CD4-positive, alpha-beta T cell treated with Interleukin-12 subunit alpha and Interleukin-12 subunit beta, for 1 hour (primary cell): ENCODE measurements at regions not wholly inside any gene's neighbourhood (a gene's known extent, or its start where the extent isn't known, plus 50 kb on each side); places are given as distances from the start of the nearest gene placed in this dataset.

ENCODE experiments used
- DNase-seq: peaks from one replicate; pipeline ENCODE4 v3.0.0-alpha.2; 2020

DNA sequence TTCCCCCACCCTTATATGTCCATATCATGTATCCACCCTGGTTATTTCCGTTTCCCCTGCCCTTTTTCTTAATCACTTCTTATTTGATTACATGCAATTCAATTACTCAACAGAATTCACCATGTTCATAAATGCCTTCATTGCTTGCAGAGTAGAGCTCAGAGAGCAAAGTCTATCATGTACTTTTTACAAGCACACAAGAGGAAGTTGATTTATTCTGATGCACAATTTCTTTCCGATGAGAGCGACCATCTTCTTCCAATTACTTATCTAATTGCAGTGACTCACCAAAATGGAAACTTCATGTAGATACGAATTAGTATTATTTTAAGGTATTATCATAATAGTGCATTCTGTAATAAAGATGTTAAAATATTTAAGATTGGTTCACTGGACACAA is 430.5 kb upstream of the KLF6 start:
- DNase-seq: no peak

DNA sequence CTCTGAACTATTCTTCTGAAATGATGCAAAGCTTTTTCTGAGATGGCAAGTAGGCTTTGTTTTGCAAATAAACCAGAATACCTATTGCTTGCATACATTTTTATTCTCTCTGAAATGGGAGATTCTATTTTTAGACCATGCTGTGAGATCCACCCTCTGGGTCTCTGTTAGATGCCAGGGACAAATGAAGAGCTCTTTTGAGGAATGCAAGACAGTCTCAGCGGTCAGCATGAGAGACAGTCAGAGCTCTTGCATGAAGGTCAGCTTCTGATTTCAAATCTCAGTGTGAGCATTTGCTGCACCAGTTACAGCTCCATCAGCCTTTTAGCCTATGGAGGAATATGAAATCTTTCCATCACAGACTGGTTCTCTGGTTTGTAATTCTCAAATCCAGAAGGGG is 429.9 kb upstream of the KLF6 start:
- no peak for DNase-seq

- no peak for DNase-seq
These were observed 428.4 kb upstream of the KLF6 start for GRCh38 chr10:4213441-4213840.

GRCh38 chr10:4212111-4212630 is 427.2 kb upstream of the KLF6 start:
- no peak for DNase-seq

DNA sequence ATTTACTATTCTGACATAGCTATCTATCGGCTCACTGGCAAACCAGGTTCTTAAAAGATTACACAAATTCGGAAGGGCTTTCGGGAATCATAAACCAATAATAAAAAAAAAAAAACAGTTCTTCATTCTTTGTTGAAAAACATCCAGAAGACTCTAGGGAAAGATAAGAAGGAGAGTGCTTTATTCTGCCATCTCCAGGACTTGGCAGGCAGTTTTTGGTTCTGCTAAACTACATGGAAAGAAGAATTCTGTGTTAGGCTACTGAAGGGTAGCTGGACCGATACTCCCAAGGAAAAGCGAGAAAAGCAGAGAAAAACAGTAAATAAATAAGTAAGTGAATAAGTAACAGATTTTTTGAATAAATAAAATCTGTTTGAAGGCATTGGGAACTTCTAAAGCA is 423.5 kb upstream of the KLF6 start:
- DNase-seq: no peak

- no peak for DNase-seq
These were observed 420.1 kb upstream of the KLF6 start for GRCh38 chr10:4205113-4205512.

- DNase-seq: no peak
These were observed 417.9 kb upstream of the KLF6 start for GRCh38 chr10:4202938-4203337.

- DNase-seq: no peak
These were observed 417.1 kb upstream of the KLF6 start for GRCh38 chr10:4201866-4202825.

DNA sequence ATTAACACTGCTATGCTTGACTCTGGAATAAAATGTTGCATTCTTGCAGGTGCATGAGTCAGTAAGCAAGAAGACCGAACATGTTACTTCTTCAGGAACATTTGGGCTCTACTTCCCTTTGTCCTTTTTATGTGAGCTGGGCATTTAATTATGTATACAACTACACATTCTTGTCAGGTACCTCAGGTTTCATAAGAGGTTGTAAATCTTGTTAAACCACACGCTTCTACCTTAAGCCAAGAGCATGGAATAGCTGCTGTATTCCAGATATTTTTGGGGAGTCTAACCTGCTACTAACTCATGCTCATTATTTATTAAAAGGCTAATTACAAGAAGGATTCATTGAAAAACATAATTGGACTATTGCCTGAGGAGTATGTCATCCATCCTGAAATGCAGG is 414.2 kb upstream of the KLF6 start:
- no peak for DNase-seq

DNA sequence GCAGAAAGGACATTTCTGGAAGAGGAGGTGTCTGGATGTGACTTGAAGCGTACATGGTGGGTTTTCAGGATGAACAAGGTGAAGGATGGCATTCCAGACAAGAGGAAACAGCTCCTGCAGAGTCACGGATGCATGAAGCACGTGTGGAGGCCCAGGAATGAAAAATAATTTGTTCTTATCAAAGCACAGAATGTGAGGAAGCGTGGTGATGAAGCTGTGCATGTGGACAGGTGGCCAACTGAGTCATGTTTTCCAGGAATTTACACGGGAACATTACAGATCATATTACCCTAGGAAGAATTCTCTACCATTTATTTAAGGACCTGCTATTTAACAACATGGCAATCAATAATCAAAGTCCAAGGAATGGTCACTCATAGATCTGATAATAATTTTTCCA is 413.2 kb upstream of the KLF6 start:
- no peak for DNase-seq

GRCh38 chr10:4197676-4198075 is 412.7 kb upstream of the KLF6 start:
- DNase-seq: no peak

DNA sequence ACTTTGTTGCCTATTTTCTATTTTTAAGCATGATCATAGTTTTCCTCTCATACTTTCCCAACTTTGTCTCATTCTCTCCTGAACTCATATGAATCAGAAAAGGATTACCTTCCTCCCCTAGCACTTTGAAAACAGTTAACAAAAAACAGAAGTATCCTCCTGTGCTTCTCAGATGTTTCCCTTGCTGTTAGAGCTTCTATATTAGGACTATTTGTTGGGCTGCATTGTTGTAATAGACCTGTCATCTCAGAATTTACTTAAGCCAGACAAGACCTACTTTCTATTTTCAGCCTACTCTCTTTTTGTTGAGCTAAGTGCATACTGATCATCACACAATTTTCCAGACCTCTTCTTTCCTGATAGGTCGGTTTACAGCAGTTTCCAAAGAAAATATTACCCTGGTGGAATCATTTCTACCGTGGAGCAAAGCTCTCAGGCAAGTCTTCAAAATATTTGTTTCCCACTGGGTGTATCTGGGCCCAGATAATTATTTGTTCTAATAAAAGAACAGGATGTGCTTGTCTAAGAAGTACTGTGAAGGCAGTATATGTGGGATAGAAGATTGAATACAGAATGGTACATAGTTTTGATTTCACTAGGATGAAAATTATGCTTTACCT is 411.9 kb upstream of the KLF6 start:
- DNase-seq: no peak

- no peak for DNase-seq
These were observed 411.2 kb upstream of the KLF6 start for GRCh38 chr10:4196183-4196582.

- DNase-seq: no peak
These were observed 410.2 kb upstream of the KLF6 start for GRCh38 chr10:4195213-4195612.

DNA sequence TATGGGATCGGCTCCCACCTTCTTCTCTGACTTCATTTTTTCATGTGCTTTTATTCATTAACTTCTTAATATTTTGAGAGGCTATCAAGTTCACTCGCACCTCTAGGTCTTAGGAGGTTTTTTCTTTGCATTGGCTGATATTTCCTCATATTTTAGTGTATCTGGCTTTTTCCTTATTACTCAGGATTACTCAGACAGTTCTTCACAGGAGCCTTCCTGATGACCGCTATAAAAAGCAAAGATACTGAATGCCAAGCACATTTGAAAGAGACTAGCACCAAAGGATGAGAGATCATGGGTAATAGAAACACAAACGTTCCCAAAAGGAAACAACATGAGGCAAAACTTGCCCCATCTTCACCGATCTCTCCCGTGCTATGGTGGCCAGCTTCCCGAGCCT is 409.2 kb upstream of the KLF6 start:
- no peak for DNase-seq

DNA sequence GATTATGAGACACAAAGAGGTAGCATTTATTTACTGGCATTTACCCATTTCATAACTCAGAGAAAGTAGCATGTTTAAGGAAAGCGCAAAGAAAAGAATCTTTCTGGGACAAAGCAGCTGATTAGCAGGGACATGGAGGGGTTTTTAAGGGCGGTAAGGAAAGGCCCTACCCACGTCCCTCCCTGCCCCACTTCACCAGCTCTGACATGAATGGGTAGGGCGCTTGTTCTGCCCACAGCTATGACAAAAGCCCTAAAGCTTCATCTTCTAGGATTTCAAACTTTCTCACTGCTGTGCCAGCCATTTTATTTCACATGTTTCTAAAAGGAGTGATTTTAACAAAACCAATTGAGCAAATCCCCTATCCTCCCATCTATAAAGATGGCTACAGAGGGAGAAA is 406.9 kb upstream of the KLF6 start:
- no peak for DNase-seq

- no peak for DNase-seq
These were observed 406.3 kb upstream of the KLF6 start for GRCh38 chr10:4191354-4191753.

GRCh38 chr10:4190876-4191275 is 405.9 kb upstream of the KLF6 start:
- DNase-seq: no peak

DNA sequence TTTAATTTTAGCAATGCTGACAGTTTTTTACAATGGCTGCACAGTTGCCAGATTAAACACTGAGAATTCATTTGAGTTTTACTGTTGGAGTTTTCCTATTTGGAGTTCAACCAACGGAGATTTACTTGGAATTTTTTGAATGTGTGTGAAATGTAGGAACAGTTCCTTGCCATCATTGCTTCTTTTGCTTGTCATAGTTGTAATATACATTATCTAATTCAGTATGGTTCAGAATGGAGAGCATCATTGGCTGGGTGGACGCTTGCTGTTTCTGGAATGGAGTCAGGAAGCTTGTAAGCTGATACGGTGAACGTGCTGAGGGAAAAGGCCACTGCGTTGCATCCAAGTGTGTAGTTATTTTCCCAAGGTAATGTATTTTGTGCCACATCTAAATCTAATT is 404.3 kb upstream of the KLF6 start:
- DNase-seq: no peak

DNA sequence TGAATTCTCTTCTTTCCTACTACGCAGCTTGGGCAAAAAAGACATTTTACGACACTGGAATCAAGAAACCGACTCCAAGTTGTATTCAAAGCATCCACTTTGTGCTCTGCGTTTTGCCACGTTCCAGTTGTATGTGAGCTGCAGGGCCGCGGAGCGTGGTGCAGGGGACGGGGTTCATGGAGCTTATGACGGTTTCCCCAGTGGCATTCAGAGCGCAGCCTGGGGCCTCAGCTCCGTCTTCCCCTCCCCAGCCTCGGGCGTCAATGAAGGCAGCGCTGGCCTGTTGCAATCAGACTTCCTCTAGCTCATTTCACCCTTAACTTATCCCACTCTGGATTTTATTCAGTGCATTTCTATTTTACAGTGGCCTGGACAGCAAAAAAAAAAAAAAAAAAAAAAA is 403.4 kb upstream of the KLF6 start:
- no peak for DNase-seq

GRCh38 chr10:4186849-4187540 is 402.0 kb upstream of the KLF6 start:
- DNase-seq: no peak

DNA sequence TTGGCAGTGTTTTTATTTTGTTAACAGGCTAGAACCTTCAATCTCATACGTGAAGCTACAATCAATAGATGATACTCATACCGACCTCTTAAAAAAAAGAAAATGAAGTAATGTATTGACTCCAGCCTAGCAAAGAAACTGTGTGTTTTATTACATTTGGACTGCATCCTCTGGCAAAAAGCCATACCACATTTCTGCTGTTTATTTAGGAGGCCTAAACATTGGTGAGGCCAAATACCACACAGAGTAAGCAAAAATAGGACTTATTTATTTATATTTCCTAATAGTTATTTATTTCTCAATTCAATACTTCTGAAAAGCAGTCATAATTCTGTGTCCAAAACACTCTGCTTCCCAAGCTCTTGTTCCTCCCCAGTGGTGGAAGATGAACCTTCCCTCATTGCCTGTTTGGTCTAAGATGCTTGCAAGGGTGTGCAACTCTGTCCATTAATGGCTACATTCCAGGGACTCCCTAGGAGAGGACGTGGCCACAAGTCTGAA is 398.8 kb upstream of the KLF6 start:
- no peak for DNase-seq

GRCh38 chr10:4181621-4182049 is 396.6 kb upstream of the KLF6 start:
- DNase-seq: no peak
